ENCODE measurements at regions not wholly inside any gene's neighbourhood (a gene's known extent, or its start where the extent isn't known, plus 50 kb on each side); places are given as distances from the start of the nearest gene placed in this dataset.

DNA sequence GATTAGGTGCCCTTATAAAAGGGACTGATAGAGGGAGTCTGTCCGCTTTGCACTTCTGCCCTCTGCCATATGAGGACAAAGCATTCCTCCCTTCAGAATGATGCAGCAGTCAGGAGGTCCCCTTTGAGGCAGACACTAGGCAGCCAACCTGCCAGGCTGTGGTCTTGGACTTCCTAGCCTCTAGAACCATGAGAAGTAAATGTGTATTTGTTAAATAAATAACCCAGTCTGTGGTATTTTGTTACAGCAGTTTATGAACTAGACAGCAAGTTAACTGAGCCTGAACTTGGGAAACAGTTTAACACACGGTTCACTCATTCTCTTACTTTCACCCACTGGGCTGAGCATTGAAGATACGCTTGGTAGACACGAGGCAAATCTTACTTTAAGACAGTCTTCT is 313.2 kb downstream of the UQCRFS1 start:
- H3K23me2 ChIP-seq (ENCODE audit: insufficient read length, low read depth, low read length, poor library complexity, severe bottlenecking) = no peaks in the 10 kb centered on the region
- Mint-ChIP-seq H3K9me3 (peaks cover 0 to 2% of the 10 kb centered on the region in 2 experiments; a peak in 2 of 5 replicates), H3K27me3 (ENCODE audit: low read depth) (peaks cover 8% of the 10 kb centered on the region; the same call in 1 of the 2 replicates), H3K36me3 (ENCODE audit: insufficient read depth in 1 of 3, low read depth in 3 of 3) (no peaks in the 10 kb centered on the region; a peak in 1 of 7 replicates), H3K4me1 (peaks cover 15 to 20% of the 10 kb centered on the region in 2 experiments), H3K27ac (no peak overlapping the region; a peak in 1 of 7 replicates), H3K4me3 (no peak overlapping the region)
- H3K9ac ChIP-seq (ENCODE audit: extremely low read depth, insufficient read length, low read length) = no peak overlapping the region
- H3K79me1 ChIP-seq (ENCODE audit: insufficient read depth, low read depth, low read length, poor library complexity, severe bottlenecking) = no peaks in the 10 kb centered on the region
- no peaks in the 10 kb centered on the region for H3K79me2 ChIP-seq (ENCODE audit: insufficient read depth, low read length)
- no peak overlapping the region for H3T11ph ChIP-seq (ENCODE audit: low read length)
- no peak overlapping the region for H2BK120ac ChIP-seq (ENCODE audit: low read depth, low read length, poor library complexity, severe bottlenecking)
- H3K27ac ChIP-seq (ENCODE audit: insufficient read length, low read depth, low read length) = no peak overlapping the region
- no peak overlapping the region for H2BK15ac ChIP-seq (ENCODE audit: low read depth, low read length)
- no peaks in the 10 kb centered on the region for H3K4me1 ChIP-seq (ENCODE audit: insufficient read depth, low read length)
- no peak overlapping the region for H2BK12ac ChIP-seq (ENCODE audit: insufficient read length, low read depth, low read length)
- H2BK20ac ChIP-seq (ENCODE audit: low read depth, low read length, poor library complexity, severe bottlenecking) = no peak overlapping the region
- no peak overlapping the region for H3K14ac ChIP-seq (ENCODE audit: insufficient read depth, low read length)
- H3K18ac ChIP-seq (ENCODE audit: insufficient read length, low read depth, low read length) = no peak overlapping the region
- no peak overlapping the region for H4K8ac ChIP-seq (replicated peaks; ENCODE audit: insufficient read length, low read depth, low read length)
- TF ChIP-seq, protein P1, sequence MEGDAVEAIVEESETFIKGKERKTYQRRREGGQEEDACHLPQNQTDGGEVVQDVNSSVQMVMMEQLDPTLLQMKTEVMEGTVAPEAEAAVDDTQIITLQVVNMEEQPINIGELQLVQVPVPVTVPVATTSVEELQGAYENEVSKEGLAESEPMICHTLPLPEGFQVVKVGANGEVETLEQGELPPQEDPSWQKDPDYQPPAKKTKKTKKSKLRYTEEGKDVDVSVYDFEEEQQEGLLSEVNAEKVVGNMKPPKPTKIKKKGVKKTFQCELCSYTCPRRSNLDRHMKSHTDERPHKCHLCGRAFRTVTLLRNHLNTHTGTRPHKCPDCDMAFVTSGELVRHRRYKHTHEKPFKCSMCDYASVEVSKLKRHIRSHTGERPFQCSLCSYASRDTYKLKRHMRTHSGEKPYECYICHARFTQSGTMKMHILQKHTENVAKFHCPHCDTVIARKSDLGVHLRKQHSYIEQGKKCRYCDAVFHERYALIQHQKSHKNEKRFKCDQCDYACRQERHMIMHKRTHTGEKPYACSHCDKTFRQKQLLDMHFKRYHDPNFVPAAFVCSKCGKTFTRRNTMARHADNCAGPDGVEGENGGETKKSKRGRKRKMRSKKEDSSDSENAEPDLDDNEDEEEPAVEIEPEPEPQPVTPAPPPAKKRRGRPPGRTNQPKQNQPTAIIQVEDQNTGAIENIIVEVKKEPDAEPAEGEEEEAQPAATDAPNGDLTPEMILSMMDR (conservative IDR thresholded peaks at IDR 0.05) = no peak
- no peak overlapping the region for H2AFZ ChIP-seq (ENCODE audit: low read length)
- H4K20me1 ChIP-seq (ENCODE audit: control insufficient read depth, insufficient read depth, insufficient read length) = no peaks in the 10 kb centered on the region
- WGBS (ENCODE audit: extremely low coverage, insufficient read length, low lambda C conversion rate) = no CpG with 5 or more reads among the region's 4 CpGs
- H3K56ac ChIP-seq (ENCODE audit: insufficient read length, low read depth, low read length) = no peak overlapping the region
- no peak overlapping the region for H4K5ac ChIP-seq (ENCODE audit: insufficient read length, low read depth, low read length)
- no peak overlapping the region for H4K91ac ChIP-seq (ENCODE audit: insufficient read length, low read depth, low read length)
- H3K4me2 ChIP-seq (ENCODE audit: insufficient read depth, insufficient read length, low read length) = no peak overlapping the region
- no peak for DNase-seq
- H3K23ac ChIP-seq (ENCODE audit: insufficient read length, low read depth, low read length) = no peak overlapping the region
- H2BK5ac ChIP-seq (ENCODE audit: insufficient read length, low read length) = no peak overlapping the region
- no peak overlapping the region for H2AK5ac ChIP-seq (ENCODE audit: insufficient read length, low read length)
- H3K9me3 ChIP-seq (ENCODE audit: control insufficient read depth, low read depth, low read length) = no peaks in the 10 kb centered on the region
- no peaks in the 10 kb centered on the region for H3K27me3 ChIP-seq (ENCODE audit: insufficient read depth, low read length)
- H3K4ac ChIP-seq (ENCODE audit: low read depth, low read length) = no peak overlapping the region
